Germinal center (tissue), 1 donor: ENCODE measurements at regions not wholly inside any gene's neighbourhood (a gene's known extent, or its start where the extent isn't known, plus 50 kb on each side); places are given as distances from the start of the nearest gene placed in this dataset.
"Not testable (repeated sequence)": the region's sequence is repeated elsewhere in the genome, so short reads cannot be mapped to it uniquely, and the experiment has no call there.

Experiments
- DNase-seq: peaks from one replicate; pipeline ENCODE4 v3.0.0; 2012; ENCODE audit warnings: mixed read lengths, low spot score

DNA sequence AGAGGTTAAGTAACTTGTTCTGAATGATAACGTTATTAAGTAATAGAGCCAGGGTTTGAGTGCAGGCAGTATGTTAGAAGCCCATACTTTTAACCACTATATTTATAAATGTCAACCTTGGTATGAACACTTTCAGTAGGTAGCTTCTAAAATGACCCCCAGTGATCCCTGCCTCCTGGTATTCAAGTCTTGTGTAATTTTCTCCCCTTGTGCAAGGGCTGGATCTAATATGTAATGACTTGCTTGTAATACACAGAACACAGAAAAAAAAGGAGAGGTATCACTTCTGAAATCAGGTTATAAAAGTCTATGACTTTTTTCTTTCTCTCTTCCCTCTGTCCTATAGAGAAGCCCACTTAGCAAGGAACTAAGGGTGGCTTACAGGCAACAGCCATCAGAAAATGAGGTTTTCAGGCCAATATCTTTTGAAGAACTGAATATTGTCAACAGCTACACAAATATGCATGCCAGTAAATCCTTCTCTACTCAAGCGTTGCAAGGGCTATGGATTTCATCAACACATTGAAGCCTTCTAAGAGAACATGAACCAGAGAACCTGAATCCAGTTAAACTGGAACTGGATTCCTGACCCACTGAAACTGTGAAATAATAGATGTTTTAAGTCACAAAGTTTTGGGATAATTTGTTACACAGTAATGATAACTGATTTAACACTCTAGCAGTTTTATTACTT, 712.3 kb downstream of the METTL15 start:
- DNase-seq: no peak

DNA sequence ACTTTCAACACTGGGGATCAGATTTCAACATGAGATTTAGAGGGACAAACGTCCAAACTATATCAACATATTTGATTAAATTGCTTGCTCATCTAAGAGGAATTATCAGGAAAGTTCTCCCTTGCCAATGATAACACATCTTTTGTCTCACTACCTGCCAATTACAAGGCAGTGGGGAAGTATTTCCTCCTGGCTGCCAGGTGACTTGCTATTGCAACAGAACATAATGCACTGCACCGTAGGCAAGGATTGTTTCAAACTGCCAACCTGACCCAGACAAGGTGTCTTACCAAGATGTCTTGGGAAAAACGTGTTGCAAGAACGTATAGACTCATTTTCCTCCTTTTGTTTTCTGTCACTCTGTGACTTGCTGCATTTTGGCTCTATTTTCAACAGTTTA, 711.6 kb downstream of the METTL15 start:
- no peak for DNase-seq

DNA sequence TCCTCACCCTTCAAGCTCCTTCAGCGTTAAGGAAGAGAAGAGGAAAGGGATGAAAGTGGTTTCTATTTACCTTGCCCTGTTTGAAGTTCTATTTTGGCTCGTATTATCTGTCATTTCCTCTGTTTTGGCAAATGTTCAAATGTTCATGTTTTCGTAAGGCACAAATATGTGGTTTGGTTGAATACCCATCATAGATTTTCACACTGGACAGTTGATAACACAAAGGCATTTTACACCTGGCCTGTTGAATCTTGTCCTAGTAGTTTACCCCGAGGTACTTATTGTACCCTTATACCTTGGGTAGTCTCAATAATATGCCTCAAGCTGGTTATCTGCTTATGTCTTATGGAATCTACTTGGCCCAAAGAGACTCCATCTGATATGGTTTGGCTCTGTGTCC, 706.9 kb downstream of the METTL15 start:
- DNase-seq: no peak

DNA sequence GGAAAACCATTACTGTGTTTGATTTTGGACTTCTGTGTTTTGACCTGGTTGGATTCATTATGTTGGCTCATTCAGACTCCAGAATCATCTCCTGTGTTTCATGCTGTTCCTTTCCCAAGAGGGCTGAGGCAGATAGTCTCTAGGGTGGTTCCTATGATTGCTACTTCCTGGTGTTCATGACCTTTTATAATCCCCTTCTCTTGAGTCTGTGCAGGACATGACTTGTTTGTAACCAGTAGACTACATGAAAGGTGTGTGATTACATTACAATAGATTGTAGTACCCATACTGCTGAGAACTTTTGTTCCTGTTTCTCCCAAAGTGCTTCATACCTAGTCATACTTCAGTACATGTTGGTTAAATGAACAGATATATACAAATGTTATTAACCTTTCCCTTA, 700.6 kb downstream of the METTL15 start:
- no peak for DNase-seq

DNA sequence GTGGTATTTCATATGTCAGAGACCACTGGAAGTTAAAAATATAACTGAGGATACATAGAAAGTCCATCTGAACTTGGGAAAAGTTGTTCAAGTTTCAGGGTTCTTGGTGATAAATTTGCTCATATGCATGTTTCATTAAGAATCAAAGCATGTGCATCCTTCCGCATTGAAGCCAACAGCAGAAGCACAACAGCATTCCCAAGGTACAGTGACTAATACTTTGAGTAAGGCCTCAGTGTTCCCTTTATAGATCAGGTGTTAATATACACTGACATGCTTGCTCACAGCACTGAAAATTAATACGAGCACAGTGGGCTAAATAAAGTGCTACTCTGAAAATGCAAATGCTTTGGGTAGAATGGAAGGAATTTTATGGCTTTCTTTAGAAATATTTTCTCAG, 691.1 kb downstream of the METTL15 start:
- no peak for DNase-seq

DNA sequence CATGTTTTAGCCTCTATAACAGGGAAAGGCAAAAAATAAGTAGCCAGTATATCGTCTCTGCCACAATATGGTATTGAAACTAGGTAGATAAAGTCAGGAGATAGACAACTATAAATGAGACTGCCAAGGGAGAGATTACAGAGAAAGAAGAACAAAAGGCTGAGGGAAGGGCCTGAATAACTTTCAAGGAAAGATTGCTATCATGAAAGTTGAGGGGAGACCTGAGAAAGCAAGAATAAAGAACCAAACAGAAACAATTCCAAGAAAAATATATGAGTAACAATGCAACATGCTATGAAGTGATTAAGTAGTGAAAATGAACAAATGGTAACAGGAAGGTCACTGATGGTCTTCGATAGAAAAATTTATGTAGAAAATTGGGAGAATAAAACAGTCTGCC, 690.1 kb downstream of the METTL15 start:
- DNase-seq: no peak

DNA sequence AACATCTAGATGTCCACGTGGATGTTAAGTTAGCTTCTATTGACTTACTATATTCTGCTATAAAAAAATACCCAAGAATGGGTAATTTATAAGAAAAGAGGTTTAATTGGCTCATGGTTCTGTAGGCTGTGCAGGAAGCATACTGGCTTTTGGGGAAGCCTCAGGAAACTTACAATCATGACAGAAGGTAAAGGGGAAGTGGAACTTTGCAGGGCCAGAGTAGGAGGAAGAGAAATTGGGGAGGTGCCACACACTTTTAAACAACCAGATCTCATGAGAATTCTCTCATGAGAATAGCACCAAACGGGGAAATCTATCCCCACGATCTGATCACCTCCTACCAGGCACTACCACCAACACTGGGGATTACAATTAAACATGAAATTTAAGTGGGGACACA, 689.3 kb downstream of the METTL15 start:
- no peak for DNase-seq

DNA sequence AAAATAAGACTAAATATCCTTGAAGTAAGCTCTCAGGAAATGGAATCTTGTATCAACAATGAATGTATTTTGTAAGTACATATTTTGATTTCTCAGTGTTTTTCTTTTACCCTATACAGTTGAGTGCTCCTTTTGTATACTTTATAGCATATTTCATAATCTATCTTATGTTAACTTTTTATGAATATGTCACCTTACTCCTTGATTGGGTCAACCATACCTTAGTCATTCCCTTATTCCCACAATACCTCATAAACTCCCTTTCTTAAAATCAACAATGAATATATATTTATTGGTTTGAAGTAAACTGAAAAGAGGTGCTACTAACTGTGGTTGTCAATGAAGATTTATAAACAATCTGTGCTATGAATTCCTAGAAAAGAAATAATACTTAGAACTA, 686.2 kb downstream of the METTL15 start:
- DNase-seq: no peak

DNA sequence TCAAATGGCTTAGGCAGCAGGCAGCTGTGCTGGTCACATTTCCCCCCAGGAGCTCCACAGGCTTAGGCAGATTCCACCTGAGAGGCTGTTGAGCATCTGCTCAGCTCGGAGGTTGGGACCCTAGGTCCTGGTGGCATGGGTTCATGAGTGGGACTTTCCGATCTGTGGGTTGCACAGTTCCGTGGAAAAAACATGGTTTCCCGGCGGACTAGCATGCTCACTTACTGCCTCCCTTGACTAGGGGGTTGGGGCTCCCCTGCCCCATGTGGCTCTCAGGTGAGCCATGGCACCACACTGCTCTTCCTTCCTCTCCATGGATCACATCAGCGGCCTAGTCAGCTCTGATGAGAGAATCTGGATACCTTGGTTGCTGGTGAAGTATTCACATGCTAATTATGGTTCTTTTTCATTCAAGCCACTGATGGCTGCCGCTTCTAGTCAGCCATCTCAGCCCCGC, 685.1 kb downstream of the METTL15 start:
- DNase-seq: no peak

DNA sequence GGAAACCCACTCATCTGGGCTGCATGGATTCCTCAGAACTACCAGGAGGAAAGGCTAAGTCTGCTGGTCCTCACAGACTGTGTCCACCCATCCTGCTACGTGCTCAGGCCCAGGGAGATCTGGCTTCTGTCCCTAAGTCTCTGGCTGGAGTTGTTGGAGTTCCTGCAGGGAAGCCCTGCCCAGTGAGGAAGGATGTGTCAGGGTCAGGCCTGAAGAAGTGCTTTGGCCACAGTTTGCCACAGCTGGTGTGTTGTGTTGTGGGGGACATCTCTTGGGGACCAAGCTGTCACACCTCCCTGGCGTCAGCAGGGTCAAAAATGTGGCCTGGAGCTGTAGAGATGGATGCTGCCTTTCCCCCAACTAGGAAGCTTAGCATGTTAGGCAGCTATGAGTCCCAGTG, 684.7 kb downstream of the METTL15 start:
- DNase-seq: no peak

DNA sequence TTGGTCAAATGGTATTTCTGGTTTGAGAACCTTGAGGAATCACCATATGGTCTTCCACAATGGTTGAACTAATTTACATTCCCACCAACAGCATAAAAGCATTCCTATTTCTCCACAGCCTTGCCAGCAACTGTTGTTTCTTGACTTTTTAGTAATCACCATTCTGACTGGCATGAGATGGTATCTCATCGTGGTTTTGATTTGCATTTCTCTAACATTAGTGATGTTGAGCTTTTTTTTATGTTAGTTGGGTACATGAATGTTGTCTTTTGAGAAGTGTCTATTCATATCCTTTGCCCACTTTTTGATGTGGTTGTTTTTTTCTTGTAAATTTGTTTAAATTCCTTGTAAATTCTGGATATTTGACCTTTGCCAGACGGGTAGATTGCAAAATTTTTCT, 679.7 kb downstream of the METTL15 start:
- DNase-seq: not testable (repeated sequence)

DNA sequence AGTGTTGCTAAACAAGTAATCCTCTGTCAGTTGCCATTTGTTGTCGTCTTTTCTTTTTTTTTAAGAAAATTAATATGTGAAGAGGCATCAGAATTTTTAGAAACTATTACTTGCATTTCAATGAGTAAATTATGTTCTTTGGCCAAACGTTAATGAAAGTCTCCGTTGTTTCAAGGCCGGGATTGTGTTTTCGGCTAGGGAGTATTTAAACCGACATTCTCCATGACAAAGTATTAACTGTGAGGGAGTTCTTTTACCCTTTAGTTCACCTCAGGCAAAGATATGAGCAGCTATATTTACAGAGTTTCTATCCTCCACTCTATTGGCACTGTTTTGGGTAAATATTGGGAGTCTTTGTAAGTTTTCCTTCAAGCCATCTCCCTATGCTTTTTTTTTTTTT, 668.9 kb downstream of the METTL15 start:
- no peak for DNase-seq

DNA sequence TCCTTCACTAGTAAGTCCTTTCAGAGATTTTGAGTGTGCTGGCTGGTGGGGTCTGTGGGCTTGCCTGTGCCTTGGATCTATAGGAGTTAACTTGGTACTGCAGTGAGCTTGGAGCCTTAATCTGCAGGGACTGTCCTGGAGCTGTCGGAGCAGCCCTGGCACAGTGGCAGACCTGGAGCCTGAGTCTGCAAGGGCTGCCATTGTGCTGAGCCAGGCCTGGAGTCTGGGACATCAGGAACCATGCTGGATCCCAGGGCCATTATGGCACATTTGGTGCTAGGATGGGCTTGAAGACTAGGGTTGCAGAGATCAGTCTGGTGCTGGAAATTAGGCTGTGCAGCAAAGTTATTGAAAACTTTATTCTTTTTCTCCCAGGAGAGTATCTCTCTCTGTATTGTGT, 665.4 kb downstream of the METTL15 start:
- no peak for DNase-seq

DNA sequence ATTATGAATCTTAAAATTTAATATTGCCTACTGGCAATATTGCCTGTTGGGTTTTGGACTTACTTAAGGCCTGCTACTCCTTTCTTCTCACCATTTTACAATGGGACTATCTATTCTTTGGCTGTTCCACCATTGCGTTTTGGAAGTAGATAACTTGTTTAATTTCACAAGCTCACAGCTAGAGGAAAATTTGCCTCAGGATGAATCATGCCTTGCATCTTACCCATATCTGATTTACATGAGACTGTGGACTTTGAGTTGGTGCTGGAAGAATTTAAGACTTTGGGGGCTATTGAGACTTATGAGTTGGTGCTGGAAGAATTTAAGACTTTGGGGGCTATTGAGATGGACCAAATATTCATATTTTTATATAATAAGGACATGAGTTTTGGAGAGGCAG, 662.6 kb downstream of the METTL15 start:
- no peak for DNase-seq

DNA sequence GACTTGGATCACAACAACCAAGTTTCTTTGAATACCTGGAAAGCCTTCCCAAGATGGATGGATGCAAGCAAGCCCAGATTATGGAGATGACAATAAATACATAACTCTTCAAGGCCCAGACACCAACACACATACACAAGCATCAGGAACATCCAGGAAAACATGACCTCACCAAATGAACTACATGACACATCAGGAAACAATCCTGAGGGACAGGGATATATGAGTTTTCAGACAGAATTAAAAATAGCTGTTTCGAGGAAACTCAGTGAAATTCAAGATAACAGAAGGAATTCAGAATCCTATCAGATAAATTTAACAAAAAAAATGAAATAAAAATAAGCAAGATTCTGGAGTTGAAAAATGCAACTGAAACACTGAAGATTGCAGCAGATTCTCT, 659.4 kb downstream of the METTL15 start:
- no peak for DNase-seq

DNA sequence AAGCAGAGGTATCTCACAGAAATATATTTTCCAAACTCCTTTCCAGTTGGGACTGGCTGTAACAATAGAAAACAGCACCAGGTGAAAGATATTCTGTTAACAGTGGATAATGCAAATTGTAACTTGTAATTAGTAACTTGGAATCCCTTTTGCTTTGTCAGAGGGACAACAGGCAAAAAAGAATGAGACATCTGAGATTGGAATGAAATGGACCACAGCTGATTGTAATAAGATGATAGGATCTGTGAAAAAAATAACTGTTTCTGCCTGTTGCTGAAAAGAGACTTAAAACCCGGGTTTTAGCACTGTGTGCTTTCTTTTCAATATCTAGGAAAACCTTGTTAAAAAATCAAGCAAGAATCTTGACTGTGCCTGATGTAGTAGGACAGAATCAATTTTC, 655.7 kb downstream of the METTL15 start:
- DNase-seq: no peak

DNA sequence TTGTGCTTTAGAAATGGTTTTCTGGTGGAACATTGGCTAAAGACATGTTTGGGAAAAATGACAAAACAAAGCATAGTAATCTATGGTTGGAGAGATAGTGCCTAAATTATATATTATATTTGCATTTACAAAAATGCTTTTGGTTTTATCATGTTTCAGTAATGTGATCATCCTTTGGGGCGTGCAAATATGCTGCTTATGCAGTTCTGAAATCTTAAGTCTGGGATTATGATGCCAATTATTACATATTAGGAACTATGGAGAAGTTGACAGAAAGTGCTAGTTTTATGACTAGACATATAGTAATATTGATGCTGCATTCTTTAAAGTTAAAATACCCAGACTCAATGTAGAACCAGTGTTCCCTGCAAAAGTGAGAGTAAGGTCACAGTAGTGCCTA, 655.0 kb downstream of the METTL15 start:
- DNase-seq: no peak

DNA sequence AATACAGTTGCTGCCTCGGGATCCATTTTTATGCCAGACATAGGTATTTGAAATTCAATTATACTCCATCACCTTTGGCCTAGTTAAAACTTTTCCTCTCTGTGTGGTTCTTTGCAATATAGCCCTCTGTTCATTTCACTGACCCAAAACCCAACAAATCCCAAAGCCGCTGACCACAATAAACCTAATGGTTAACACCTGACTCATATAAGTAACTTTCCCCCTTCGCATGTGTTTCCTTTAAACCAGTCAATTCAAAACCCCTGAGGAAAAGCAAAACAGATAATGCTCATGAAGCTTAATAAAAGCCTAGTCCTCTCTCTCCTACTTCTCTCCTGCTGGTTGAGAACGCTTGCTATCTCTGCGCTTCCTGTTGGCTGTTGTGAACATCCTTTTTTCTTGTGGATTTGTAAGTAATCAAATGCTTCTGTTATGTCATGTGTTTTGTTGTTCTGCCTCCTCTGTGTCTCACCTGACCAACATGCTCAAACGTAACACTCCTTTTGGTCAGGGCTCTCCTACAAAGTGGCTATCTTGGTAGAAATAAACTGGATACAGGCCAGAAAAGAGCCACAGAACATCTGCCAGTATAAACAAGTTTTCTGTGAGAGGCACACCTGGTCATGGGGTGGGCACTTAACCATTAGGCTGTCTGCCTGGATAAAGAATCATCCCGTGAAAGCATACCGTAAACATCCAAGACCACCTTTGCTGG, 652.6 kb downstream of the METTL15 start:
- no peak for DNase-seq

DNA sequence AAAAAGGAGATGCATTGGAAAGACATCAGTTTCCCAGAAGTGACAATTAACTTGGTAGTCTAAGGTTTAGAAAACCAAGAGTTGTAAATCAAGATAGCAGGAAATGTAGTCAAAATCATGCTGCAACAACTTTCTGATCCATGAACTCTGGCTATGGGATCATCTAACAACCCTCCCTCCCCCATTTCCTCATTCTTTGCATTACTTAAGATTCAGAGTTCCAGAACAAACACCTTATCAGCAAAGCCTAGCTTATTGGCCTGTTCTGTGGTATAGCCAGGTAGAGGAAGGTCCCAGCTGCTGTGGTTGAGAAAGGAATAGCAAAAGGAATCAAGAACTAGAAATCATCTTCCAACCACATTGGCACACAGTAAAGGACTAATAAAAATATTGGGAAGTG, 651.1 kb downstream of the METTL15 start:
- no peak for DNase-seq

DNA sequence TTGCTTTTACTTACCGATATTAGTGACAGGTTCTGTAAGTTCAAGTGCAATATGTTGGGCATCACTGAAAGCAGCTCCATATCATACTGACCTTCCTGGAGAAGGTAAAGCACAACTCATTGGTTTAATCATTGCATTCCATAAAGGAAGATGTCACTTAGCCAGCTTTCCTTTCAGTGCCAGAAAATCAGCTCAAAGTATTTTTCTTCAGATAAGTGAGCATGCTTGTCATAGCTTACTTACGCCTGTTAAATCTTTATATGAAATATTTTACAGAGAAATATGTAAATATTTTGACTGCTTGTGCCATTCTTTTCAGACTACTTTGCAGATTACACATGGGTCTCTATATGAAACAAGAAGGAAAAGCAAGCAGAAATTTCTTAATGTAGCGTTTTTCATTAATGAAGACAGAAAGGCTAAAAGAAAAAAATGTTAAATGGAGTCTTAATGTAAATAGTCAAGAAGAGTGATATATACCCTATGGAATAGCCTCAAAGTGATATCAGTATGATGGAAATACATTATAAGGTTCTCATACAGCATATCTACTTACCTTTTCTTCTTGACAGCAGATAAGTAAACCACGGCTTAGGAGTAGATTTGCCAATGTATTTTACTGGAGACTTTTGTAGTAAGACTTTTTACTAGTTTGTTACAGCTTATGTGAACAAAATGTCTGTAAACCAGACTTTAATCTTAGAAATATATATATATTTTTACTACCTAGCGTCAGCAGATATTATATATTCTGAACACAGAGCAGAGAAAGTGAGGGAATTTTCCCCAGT, 649.7 kb downstream of the METTL15 start:
- DNase-seq: no peak

DNA sequence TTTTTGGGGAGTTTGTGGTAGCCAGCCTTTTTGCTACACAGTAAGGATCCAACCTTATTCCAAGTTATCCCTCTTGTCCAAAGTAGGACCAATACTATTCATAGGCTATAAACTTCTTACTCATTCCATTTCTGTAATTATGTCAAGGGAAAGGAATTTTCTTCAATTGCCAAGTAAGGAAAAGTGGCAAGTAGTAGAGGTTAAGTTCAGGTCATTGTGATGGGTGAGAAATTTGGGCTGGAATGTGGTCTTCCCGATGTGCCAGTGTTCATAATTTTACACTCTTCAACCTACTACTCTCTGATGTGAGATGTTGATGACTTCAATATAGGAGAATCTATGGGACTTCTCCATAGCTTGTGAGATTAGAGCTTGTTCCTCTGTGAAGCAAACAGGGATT, 648.8 kb downstream of the METTL15 start:
- no peak for DNase-seq

DNA sequence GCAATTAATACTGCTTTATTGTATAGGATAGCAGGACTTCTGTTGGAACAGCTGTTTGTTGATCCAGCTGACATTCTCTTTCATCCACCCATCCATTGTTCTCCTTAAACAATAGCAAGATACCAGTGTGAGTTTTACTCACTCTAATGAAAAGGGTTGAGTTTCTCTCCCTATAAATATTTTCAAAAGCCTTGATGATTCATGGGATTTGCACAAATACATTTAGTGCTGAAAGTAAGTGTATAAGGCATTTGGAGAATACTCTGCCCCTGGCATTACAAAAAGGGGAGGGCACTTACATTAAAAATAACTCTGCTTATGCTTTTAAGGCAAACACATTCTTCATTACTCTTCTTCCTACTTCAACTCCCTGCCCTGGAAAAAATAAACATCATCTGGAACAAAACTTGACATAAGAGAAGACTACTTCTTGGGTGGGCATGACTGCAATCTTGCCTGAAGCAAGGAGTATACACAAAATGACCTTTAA, 634.9 kb downstream of the METTL15 start:
- DNase-seq: no peak
